GM23338 (cell line): ENCODE measurements at regions not wholly inside any gene's neighbourhood (a gene's known extent, or its start where the extent isn't known, plus 50 kb on each side); places are given as distances from the start of the nearest gene placed in this dataset.

Experiments used
- CREB1 ChIP-seq: fragments of 250-450 bp; sonication (Bioruptor Pico); IDR thresholded peaks from 2 replicates; pipeline ENCODE4 v1.5.0; 2020; ENCODE audit warnings: low read depth, mild to moderate bottlenecking, moderate library complexity
- EZH2 ChIP-seq: fragments of 200-600 bp; sonication (generic); IDR thresholded peaks from one replicate; pipeline ENCODE4 v1.8.0; 2017; ENCODE audit warnings: antibody characterized with exemption, mild to moderate bottlenecking, low read depth; ENCODE audit not compliant: unreplicated experiment
- POLR2AphosphoS5 ChIP-seq: IDR thresholded peaks from 2 replicates; pipeline ENCODE4 v1.6.1; 2016; ENCODE audit warnings: antibody characterized with exemption, low read depth
- REST ChIP-seq: IDR thresholded peaks from one replicate; pipeline ENCODE4 v1.6.1; 2018; ENCODE audit warnings: antibody characterized with exemption; ENCODE audit not compliant: unreplicated experiment
- STAT1 ChIP-seq: IDR thresholded peaks from one replicate; pipeline ENCODE4 v1.6.1; 2016; ENCODE audit warnings: antibody characterized with exemption; ENCODE audit not compliant: unreplicated experiment
- ZNF331 ChIP-seq: fragments of 250-450 bp; sonication (Bioruptor Pico); IDR thresholded peaks from 2 replicates; pipeline ENCODE4 v1.5.0; 2020; ENCODE audit warnings: low read depth, mild to moderate bottlenecking, moderate library complexity
- ZNF462 ChIP-seq: fragments of 250-450 bp; sonication (Bioruptor Pico); IDR thresholded peaks from 2 replicates; pipeline ENCODE4 v1.5.0; 2020; ENCODE audit warnings: mild to moderate bottlenecking, moderate library complexity
- TF ChIP-seq, protein P1 (sequence below): IDR thresholded peaks from 2 replicates; pipeline ENCODE4 v1.6.1; 2016; ENCODE audit warnings: antibody characterized with exemption

- TF ChIP-seq ZNF462 (CRISPR knock-in tag) (no peak), CREB1 (no peak), REST (no peak), ZNF331 (CRISPR knock-in tag) (no peak), STAT1 (no peak), EZH2 (no peak), POLR2AphosphoS5 (no peak)
- TF ChIP-seq, protein P1, sequence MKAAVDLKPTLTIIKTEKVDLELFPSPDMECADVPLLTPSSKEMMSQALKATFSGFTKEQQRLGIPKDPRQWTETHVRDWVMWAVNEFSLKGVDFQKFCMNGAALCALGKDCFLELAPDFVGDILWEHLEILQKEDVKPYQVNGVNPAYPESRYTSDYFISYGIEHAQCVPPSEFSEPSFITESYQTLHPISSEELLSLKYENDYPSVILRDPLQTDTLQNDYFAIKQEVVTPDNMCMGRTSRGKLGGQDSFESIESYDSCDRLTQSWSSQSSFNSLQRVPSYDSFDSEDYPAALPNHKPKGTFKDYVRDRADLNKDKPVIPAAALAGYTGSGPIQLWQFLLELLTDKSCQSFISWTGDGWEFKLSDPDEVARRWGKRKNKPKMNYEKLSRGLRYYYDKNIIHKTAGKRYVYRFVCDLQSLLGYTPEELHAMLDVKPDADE: no peak
These were observed 414.0 kb downstream of the TLE4 start (continued) for GRCh38 chr9:79985772-79986171.
